ENCODE measurements at regions not wholly inside any gene's neighbourhood (a gene's known extent, or its start where the extent isn't known, plus 50 kb on each side); places are given as distances from the start of the nearest gene placed in this dataset.

DNA sequence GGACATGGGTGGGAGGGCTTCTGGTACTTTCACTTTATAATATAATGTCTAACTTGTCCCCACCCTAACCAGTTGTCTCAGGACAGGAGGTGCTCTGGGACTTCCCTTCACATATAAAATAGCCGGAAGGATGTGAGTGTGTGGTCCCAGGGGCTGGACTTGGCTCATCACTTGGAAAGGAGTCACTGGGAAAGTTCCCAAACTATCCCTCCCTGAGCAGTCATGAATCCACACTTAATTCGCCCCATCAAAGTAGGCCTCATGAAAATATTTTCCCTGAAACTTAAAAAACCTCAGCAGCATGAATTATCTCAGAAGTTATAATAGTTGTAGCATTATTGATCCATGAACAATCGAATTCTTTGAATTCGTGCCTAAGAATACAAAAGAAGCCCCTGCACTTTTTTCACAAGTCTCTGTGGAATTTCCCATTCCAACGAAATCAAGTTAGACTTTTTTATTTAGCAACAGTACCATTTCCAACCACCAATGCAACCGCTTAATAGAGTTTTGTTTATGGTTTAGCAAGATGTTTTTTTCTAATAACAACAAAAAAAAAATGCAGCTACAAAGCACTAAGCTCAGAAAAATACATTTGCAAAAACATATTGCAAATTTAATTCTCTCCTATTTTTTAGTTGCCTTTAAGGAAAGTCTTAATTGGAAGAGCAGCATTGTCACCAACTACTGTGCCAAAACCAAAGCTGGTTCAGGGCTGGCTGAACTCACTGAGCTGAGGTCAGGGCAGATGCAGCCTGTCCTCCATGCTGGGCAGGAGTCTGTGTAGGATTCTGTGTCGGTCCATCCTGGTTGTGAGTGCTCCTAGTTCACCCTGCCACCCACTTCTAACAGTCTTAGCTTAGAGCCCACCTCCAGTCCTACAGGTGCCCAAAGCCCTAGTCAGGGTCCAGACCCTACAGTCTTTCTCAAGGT, 68.8 kb upstream of the SPTBN1 start:
- Mint-ChIP-seq H3K9me3 (ENCODE audit: unreplicated experiment) (no peaks in the 10 kb centered on the region), H3K27me3 (ENCODE audit: unreplicated experiment) (no peaks in the 10 kb centered on the region), H3K27ac (ENCODE audit: unreplicated experiment) (no peak overlapping the region), H3K4me3 (ENCODE audit: unreplicated experiment) (no peak overlapping the region), H3K36me3 (ENCODE audit: low read depth, unreplicated experiment) (no peaks in the 10 kb centered on the region), H3K4me1 (ENCODE audit: unreplicated experiment) (peaks cover 3% of the 10 kb centered on the region)
- no peak for TF ChIP-seq CTCF (IDR thresholded peaks at IDR 0.05; ENCODE audit: unreplicated experiment)
- DNase-seq (ENCODE audit: low spot score): no peak

- no peaks in the 10 kb centered on the region for H3K9me3 Mint-ChIP-seq (ENCODE audit: unreplicated experiment)
- no peak overlapping the region for H3K27ac Mint-ChIP-seq (ENCODE audit: unreplicated experiment)
- no peak for TF ChIP-seq CTCF (IDR thresholded peaks at IDR 0.05; ENCODE audit: unreplicated experiment)
- H3K4me1 Mint-ChIP-seq (ENCODE audit: unreplicated experiment): no peaks in the 10 kb centered on the region
- no peaks in the 10 kb centered on the region for H3K27me3 Mint-ChIP-seq (ENCODE audit: unreplicated experiment)
- DNase-seq (ENCODE audit: low spot score): no peak
- no peaks in the 10 kb centered on the region for H3K36me3 Mint-ChIP-seq (ENCODE audit: low read depth, unreplicated experiment)
- no peak overlapping the region for H3K4me3 Mint-ChIP-seq (ENCODE audit: unreplicated experiment)
These were observed 68.1 kb upstream of the SPTBN1 start for GRCh38 chr2:54388076-54388475.

GRCh38 chr2:54392555-54393324, 63.4 kb upstream of the SPTBN1 start:
- no peaks in the 10 kb centered on the region for H3K9me3 Mint-ChIP-seq (ENCODE audit: unreplicated experiment)
- no peak overlapping the region for H3K4me3 Mint-ChIP-seq (ENCODE audit: unreplicated experiment)
- TF ChIP-seq CTCF (IDR thresholded peaks at IDR 0.05; ENCODE audit: unreplicated experiment): no peak
- no peak overlapping the region for H3K27ac Mint-ChIP-seq (ENCODE audit: unreplicated experiment)
- H3K27me3 Mint-ChIP-seq (ENCODE audit: unreplicated experiment): peaks cover 1% of the 10 kb centered on the region
- peaks cover 5% of the 10 kb centered on the region for H3K4me1 Mint-ChIP-seq (ENCODE audit: unreplicated experiment)
- H3K36me3 Mint-ChIP-seq (ENCODE audit: low read depth, unreplicated experiment): no peaks in the 10 kb centered on the region
- no peak for DNase-seq (ENCODE audit: low spot score)

- H3K9me3 Mint-ChIP-seq (ENCODE audit: unreplicated experiment): no peaks in the 10 kb centered on the region
- H3K27ac Mint-ChIP-seq (ENCODE audit: unreplicated experiment): no peak overlapping the region
- DNase-seq (ENCODE audit: low spot score): no peak
- H3K27me3 Mint-ChIP-seq (ENCODE audit: unreplicated experiment): peaks cover 1% of the 10 kb centered on the region
- H3K36me3 Mint-ChIP-seq (ENCODE audit: low read depth, unreplicated experiment): no peaks in the 10 kb centered on the region
- peaks cover 7% of the 10 kb centered on the region for H3K4me1 Mint-ChIP-seq (ENCODE audit: unreplicated experiment)
- no peak overlapping the region for H3K4me3 Mint-ChIP-seq (ENCODE audit: unreplicated experiment)
- no peak for TF ChIP-seq CTCF (IDR thresholded peaks at IDR 0.05; ENCODE audit: unreplicated experiment)
These were observed 61.7 kb upstream of the SPTBN1 start for GRCh38 chr2:54394392-54394791.

- Mint-ChIP-seq H3K9me3 (ENCODE audit: unreplicated experiment) (no peaks in the 10 kb centered on the region), H3K4me3 (ENCODE audit: unreplicated experiment) (no peak overlapping the region), H3K4me1 (ENCODE audit: unreplicated experiment) (peaks cover 7% of the 10 kb centered on the region), H3K27me3 (ENCODE audit: unreplicated experiment) (peaks cover 1% of the 10 kb centered on the region), H3K27ac (ENCODE audit: unreplicated experiment) (no peak overlapping the region), H3K36me3 (ENCODE audit: low read depth, unreplicated experiment) (no peaks in the 10 kb centered on the region)
- TF ChIP-seq CTCF (IDR thresholded peaks at IDR 0.05; ENCODE audit: unreplicated experiment): no peak
- DNase-seq (ENCODE audit: low spot score): no peak
These were observed 60.0 kb upstream of the SPTBN1 start for GRCh38 chr2:54396107-54396506.

Measured in endothelial cell (in vitro differentiated cells).